ENCODE measurements at regions not wholly inside any gene's neighbourhood (a gene's known extent, or its start where the extent isn't known, plus 50 kb on each side); places are given as distances from the start of the nearest gene placed in this dataset.
A peak's percentile ranks its signal among the peaks of the same experiment; 100 is the strongest.

- no peak for DNase-seq (ENCODE audit: low read depth in 1 of 2, low spot score in 2 of 2)
- no peaks in the 10 kb centered on the region for H3K4me1 ChIP-seq (replicated peaks in 1 of 4; ENCODE audit: control insufficient read depth in 3 of 4, insufficient read depth in 4 of 4, low read length in 3 of 4)
- POLR2A ChIA-PET (ENCODE audit: partially characterized antibody), result no interaction called here
These were observed 409.1 kb downstream of the TAF11L14 start for GRCh38 chr5:18043344-18043743.

More at GRCh38 chr5:18043344-18043743, 409.1 kb downstream of the TAF11L14 start:
- no peak overlapping the region for H4K8ac ChIP-seq (ENCODE audit: extremely low read depth, insufficient read depth, low read length)
- no peak overlapping the region for H2BK15ac ChIP-seq (ENCODE audit: low read length)
- no peak overlapping the region for H3K23ac ChIP-seq (ENCODE audit: insufficient read length)
- no peak overlapping the region for H3K4me2 ChIP-seq (ENCODE audit: insufficient read depth in 1 of 2, low read depth in 2 of 2, low read length in 2 of 2)
- no peak overlapping the region for H2BK120ac ChIP-seq (replicated peaks; ENCODE audit: low read depth, low read length)
- H3K27ac ChIP-seq (ENCODE audit: low read depth, low read length), result no peak overlapping the region
- H3K9ac ChIP-seq (replicated peaks in 1 of 4; ENCODE audit: extremely low read depth in 1 of 4, low read depth in 3 of 4, low read length in 3 of 4), result no peak overlapping the region
- no peak for FAIRE-seq
- H3K79me1 ChIP-seq (ENCODE audit: low read depth, low read length), result no peaks in the 10 kb centered on the region
- H3K56ac ChIP-seq (replicated peaks; ENCODE audit: insufficient read length, low read depth, low read length), result no peak overlapping the region
- no peak overlapping the region for H4K91ac ChIP-seq (replicated peaks; ENCODE audit: insufficient read length, low read length)
- H3K27me3 ChIP-seq (replicated peaks in 1 of 4; ENCODE audit: control insufficient read depth in 3 of 4, extremely low read depth in 1 of 4, insufficient read depth in 3 of 4, low read length in 3 of 4), result no peaks in the 10 kb centered on the region
- no peak overlapping the region for H3K4ac ChIP-seq (replicated peaks; ENCODE audit: insufficient read length, low read depth, low read length)
- H3K23me2 ChIP-seq (ENCODE audit: low read depth, low read length), result no peaks in the 10 kb centered on the region
- TF ChIP-seq RAD21 (IDR thresholded peaks at IDR 0.05 in 1 of 2, conservative IDR thresholded peaks at IDR 0.05 in 1 of 2; ENCODE audit: low read depth in 2 of 2, low read length in 2 of 2) (peak; percentile 32 to 45), CTCF (IDR thresholded peaks at IDR 0.05; ENCODE audit: control extremely low read depth in 1 of 3, insufficient read depth in 1 of 3, low read depth in 1 of 3, low read length in 3 of 3) (peak in 1 of 3 experiments; percentile 16; a peak in 2 of 4 replicates), CHD2 (IDR thresholded peaks at IDR 0.05; ENCODE audit: low read length) (no peak)
- H2AFZ ChIP-seq (ENCODE audit: low read length), result peak overlapping the region; percentile 76
- no peak overlapping the region for H3K4me3 ChIP-seq (ENCODE audit: extremely low read depth in 1 of 4, insufficient read depth in 2 of 4, low read depth in 3 of 4, low read length in 4 of 4)
- CTCF ChIA-PET (ENCODE audit: partially characterized antibody), result no interaction called here
- H4K5ac ChIP-seq (ENCODE audit: insufficient read length, low read depth, low read length), result no peak overlapping the region
- H3K36me3 ChIP-seq (ENCODE audit: control insufficient read depth in 2 of 4, insufficient read depth in 4 of 4, low read length in 3 of 4), result no peaks in the 10 kb centered on the region
- H4K20me1 ChIP-seq (replicated peaks in 1 of 2; ENCODE audit: control insufficient read depth in 1 of 2, insufficient read depth in 2 of 2, low read length in 2 of 2), result no peaks in the 10 kb centered on the region
- H3K14ac ChIP-seq (ENCODE audit: insufficient read length), result no peak overlapping the region
- H2BK20ac ChIP-seq (ENCODE audit: low read length), result no peak overlapping the region
- 100% methylated on average over 1 of the region's 1 CpG; no CpG with 5 or more reads in 1 of the 2 experiments for WGBS, 2 experiments (ENCODE audit: extremely low coverage in 1 of 2, insufficient coverage in 1 of 2, insufficient read length in 1 of 2, insufficient replicate concordance in 2 of 2, low coverage in 1 of 2, low lambda C conversion rate in 2 of 2, missing lambda C conversion rate in 1 of 2)
- H2AK5ac ChIP-seq (ENCODE audit: low read depth, low read length), result no peak overlapping the region
- no peak overlapping the region for H3K18ac ChIP-seq (ENCODE audit: extremely low read depth, low read length)
- H2BK12ac ChIP-seq (ENCODE audit: low read depth, low read length), result no peak overlapping the region
- H3K9me3 ChIP-seq (ENCODE audit: insufficient read depth in 2 of 2, low read depth in 1 of 2, low read length in 1 of 2), result no peaks in the 10 kb centered on the region
- no peaks in the 10 kb centered on the region for H3K79me2 ChIP-seq (ENCODE audit: control insufficient read depth in 1 of 2, insufficient read depth in 2 of 2, low read length in 2 of 2)
- H2BK5ac ChIP-seq (ENCODE audit: low read depth, low read length), result no peak overlapping the region

All from H1 (cell line).